T-helper 2 cell treated with Interferon-gamma antibody and Interleukin-4, amounts not matched to agents 100 ng/mL and 5 ng/mL, for 36 hours (primary cell): ENCODE measurements at regions not wholly inside any gene's neighbourhood (a gene's known extent, or its start where the extent isn't known, plus 50 kb on each side); places are given as distances from the start of the nearest gene placed in this dataset.
"Not testable (repeated sequence)": the region's sequence is repeated elsewhere in the genome, so short reads cannot be mapped to it uniquely, and the experiment has no call there.

ENCODE experiments used
- intact Hi-C: fragments of 100-400 bp; cut with micrococcal nuclease; formaldehyde crosslinking; loops from one replicate; pipeline ENCODE4 v1.15.1; 2023

GRCh38 chr17:20733923-20734322 is 154.4 kb downstream of the CDRT15L2 start:
- intact Hi-C loops = no loop called here

GRCh38 chr17:20735796-20736195 is 156.3 kb downstream of the CDRT15L2 start:
- intact Hi-C loops = no loop called here

- intact Hi-C loops = not testable (repeated sequence)
Observed at GRCh38 chr17:20737636-20738035, 158.1 kb downstream of the CDRT15L2 start.

- intact Hi-C loops = no loop called here
Observed at GRCh38 chr17:20771104-20771503, 191.6 kb downstream of the CDRT15L2 start.

GRCh38 chr17:20774472-20775135 is 195.1 kb downstream of the CDRT15L2 start:
- intact Hi-C loops = no loop called here

- intact Hi-C loops = no loop called here
Observed at GRCh38 chr17:20775331-20775730, 195.8 kb downstream of the CDRT15L2 start.

GRCh38 chr17:20779521-20779920 is 200.0 kb downstream of the CDRT15L2 start:
- intact Hi-C loops = no loop called here

- intact Hi-C loops = no loop called here
Observed at GRCh38 chr17:20781260-20781659, 201.7 kb downstream of the CDRT15L2 start.

GRCh38 chr17:20781869-20782268 is 202.3 kb downstream of the CDRT15L2 start:
- intact Hi-C loops = not testable (repeated sequence)

GRCh38 chr17:20783091-20783490 is 203.6 kb downstream of the CDRT15L2 start:
- intact Hi-C loops = no loop called here

- intact Hi-C loops = no loop called here
Observed at GRCh38 chr17:20784100-20784665, 204.7 kb downstream of the CDRT15L2 start.

- intact Hi-C loops = no loop called here
Observed at GRCh38 chr17:20787281-20787680, 207.8 kb downstream of the CDRT15L2 start.

GRCh38 chr17:20791626-20792025 is 212.1 kb downstream of the CDRT15L2 start:
- intact Hi-C loops = no loop called here

- intact Hi-C loops = not testable (repeated sequence)
Observed at GRCh38 chr17:20794532-20794931, 215.0 kb downstream of the CDRT15L2 start.

- intact Hi-C loops = no loop called here
Observed at GRCh38 chr17:20797292-20797691, 217.8 kb downstream of the CDRT15L2 start.

GRCh38 chr17:20800146-20800545 is 220.6 kb downstream of the CDRT15L2 start:
- intact Hi-C loops = loop anchor here (2.0 to 5.0 kb wide), 2 partner anchors 47 to 193 kb away; no protein-coding TSS in a partner anchor

- intact Hi-C loops = no loop called here
Observed at GRCh38 chr17:20805751-20806150, 226.2 kb downstream of the CDRT15L2 start.

- intact Hi-C loops = not testable (repeated sequence)
Observed at GRCh38 chr17:20807566-20807965, 228.0 kb downstream of the CDRT15L2 start.

- intact Hi-C loops = not testable (repeated sequence)
Observed at GRCh38 chr17:20815410-20815809, 227.4 kb downstream of the USP22 start.

GRCh38 chr17:20823905-20824304 is 218.9 kb downstream of the USP22 start:
- intact Hi-C loops = no loop called here

- intact Hi-C loops = no loop called here
Observed at GRCh38 chr17:20825539-20825938, 217.3 kb downstream of the USP22 start.

- intact Hi-C loops = not testable (repeated sequence)
Observed at GRCh38 chr17:20840453-20840852, 202.4 kb downstream of the USP22 start.
